AG04449 (cell line): ENCODE measurements at regions not wholly inside any gene's neighbourhood (a gene's known extent, or its start where the extent isn't known, plus 50 kb on each side); places are given as distances from the start of the nearest gene placed in this dataset.

ENCODE experiments used
- CTCF ChIA-PET: fragments of 350-600 bp; formaldehyde crosslinking; extraction: SDS; loops from one replicate; lab custom pipeline; 2021; ENCODE audit warnings: antibody characterized with exemption; lab: Yijun Ruan, JAX
- POLR2A ChIA-PET: fragments of 400-600, 350-600 bp; formaldehyde crosslinking; extraction: SDS; loops from one replicate; lab custom pipeline; 2020; ENCODE audit warnings: antibody characterized with exemption, inconsistent platforms; lab: Yijun Ruan, JAX
- DNase-seq: peaks from one replicate; pipeline ENCODE4 v3.0.0-alpha.2; 2010; ENCODE audit warnings: low read depth, low spot score
- H3K4me3 ChIP-seq: 2 replicates; pipeline ENCODE4 v1.5.1; 2011; ENCODE audit warnings: low read depth, mild to moderate bottlenecking, control low read depth, low read length
- TF ChIP-seq, protein P1 (sequence below): IDR thresholded peaks from one replicate; pipeline ENCODE4 v1.5.1; 2011; ENCODE audit warnings: mild to moderate bottlenecking, moderate library complexity, low read length, control low read depth, inconsistent platforms; ENCODE audit not compliant: insufficient read depth; ENCODE audit errors: missing control alignments

DNA sequence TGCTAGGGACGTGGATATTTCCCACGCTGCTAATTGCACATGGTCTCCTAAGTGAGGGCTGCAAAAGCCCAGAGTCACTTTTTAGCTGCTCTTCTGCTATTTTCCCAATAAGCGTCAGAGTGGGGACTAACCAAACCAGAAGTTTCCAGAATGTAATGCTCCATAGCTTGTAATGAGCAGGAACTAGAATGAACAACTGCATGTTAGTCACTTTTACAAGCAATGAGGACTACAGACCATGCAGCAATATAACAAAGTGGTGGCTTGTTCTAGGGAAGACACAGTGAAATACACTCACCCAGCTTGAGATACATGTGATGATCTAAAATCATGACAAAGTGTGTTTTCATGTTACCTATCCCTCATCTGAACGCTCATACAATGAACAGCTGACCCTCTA lies 314.1 kb upstream of the SGK1 start:
- H3K4me3 ChIP-seq = no peak overlapping the region
- DNase-seq = no peak
- TF ChIP-seq, protein P1, sequence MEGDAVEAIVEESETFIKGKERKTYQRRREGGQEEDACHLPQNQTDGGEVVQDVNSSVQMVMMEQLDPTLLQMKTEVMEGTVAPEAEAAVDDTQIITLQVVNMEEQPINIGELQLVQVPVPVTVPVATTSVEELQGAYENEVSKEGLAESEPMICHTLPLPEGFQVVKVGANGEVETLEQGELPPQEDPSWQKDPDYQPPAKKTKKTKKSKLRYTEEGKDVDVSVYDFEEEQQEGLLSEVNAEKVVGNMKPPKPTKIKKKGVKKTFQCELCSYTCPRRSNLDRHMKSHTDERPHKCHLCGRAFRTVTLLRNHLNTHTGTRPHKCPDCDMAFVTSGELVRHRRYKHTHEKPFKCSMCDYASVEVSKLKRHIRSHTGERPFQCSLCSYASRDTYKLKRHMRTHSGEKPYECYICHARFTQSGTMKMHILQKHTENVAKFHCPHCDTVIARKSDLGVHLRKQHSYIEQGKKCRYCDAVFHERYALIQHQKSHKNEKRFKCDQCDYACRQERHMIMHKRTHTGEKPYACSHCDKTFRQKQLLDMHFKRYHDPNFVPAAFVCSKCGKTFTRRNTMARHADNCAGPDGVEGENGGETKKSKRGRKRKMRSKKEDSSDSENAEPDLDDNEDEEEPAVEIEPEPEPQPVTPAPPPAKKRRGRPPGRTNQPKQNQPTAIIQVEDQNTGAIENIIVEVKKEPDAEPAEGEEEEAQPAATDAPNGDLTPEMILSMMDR = no peak
- POLR2A ChIA-PET = no interaction called here
- CTCF ChIA-PET = interaction anchor here (1.2 to 2.5 kb wide), 4 partner anchors 9 to 453 kb away, joined by 3 to 7 read pairs (median 4); no protein-coding TSS in a partner anchor

DNA sequence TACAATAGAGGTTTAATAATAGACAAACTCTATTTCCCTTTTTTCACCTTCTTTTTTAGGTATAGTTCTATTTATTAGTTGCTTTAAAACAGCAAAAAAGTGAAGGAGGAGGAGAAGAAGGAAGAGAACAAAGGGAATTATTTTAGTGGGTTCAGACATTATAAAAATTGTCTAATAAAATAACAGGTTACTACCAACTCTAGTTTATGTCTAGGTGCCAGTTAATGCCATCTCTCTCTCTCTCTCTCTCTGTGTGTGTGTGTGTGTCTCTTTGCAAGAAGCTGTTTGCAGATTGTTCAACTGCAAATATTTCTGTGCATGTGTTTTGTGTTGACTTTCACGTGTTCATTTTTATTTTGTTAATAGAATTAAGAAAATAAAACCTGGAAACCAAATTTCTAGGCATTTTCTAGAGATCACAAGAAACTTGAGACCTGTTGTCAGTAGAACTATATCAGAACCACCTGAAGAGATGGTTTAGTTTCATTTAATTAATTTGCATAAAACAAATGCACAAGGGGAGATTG lies 313.5 kb upstream of the SGK1 start:
- H3K4me3 ChIP-seq = no peak overlapping the region
- no peak for DNase-seq
- ChIA-PET POLR2A (no interaction called here), CTCF (interaction anchor here (1.2 to 1.7 kb wide), 3 partner anchors 9 to 251 kb away, joined by 3 to 7 read pairs (median 3); no protein-coding TSS in a partner anchor)
- TF ChIP-seq, protein P1 = no peak

DNA sequence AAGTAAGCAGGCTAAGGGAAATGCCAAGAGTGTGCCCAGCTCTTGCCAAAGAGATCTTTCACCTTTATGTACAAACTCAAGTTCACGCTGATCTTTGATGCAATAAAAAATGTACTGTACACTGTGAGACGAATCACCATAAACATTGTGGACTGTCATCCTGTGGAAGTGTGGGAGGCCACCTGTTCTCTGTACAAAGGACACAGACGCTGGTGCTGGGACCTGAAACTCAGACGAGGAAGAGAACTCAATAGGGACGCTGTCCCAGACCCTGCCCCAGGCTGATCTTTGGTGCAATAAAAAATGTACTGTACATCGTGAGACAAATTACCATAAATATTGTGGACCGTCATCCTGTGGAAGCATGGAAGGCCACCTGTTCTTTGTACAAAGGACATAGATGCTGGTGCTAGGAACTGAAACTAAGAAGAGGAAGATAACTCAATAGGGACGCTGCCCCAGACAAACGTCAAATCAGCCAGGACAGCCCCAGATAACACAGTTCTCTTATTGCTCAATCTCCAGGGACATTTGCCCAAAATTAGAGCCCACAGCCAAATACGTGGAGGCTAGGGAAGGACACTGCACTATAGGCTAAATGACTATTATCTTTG lies 312.7 kb upstream of the SGK1 start:
- POLR2A ChIA-PET = no interaction called here
- CTCF ChIA-PET = interaction anchor here (0.8 to 1.7 kb wide), 3 partner anchors 10 to 192 kb away, joined by 3 to 7 read pairs (median 4); no protein-coding TSS in a partner anchor
- no peak for DNase-seq
- no peak overlapping the region for H3K4me3 ChIP-seq
- TF ChIP-seq, protein P1 = no peak

DNA sequence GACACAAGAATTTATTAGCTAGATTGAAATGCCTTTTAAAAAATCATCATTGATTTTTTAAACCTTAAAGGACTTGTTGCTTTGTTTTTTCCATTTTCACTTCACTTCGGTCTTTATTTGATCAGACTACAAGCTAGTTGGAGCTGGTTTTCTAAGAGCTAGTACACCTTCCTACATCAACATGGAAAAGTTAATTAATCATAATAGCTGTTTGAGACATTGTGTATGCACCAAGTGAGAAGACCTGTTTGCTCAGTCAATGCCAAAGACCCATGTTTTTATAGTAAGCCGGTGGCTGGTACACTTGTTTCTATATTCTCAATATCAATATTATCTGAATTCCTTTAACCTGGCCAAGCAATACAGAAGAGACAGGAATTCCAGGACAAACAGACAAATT lies 310.2 kb upstream of the SGK1 start:
- TF ChIP-seq, protein P1 = no peak
- no peak for DNase-seq
- ChIA-PET POLR2A (no interaction called here), CTCF (interaction anchor here (0.7 to 3.2 kb wide), 5 partner anchors 13 to 451 kb away, joined by 3 to 21 read pairs (median 3); no protein-coding TSS in a partner anchor)
- H3K4me3 ChIP-seq = no peak overlapping the region

DNA sequence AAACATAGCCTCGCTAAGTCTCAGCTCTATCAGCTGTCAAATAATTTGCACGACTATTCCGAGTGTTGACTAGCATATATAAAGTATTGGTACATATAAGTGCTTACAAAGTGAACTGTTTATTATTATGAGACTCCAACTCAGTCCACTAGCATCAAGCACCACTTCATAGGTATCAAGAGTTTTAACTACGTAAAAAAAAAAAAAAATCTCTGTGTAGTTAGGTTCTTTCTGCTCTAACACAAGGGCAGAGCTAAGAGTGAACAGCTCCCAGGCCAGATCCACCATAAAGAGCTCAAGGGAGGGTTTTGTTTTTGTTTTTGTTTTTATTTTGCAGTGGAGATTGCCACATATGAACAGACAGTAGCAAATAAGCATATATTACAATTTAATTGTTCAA lies 309.8 kb upstream of the SGK1 start:
- TF ChIP-seq, protein P1 = no peak

DNA sequence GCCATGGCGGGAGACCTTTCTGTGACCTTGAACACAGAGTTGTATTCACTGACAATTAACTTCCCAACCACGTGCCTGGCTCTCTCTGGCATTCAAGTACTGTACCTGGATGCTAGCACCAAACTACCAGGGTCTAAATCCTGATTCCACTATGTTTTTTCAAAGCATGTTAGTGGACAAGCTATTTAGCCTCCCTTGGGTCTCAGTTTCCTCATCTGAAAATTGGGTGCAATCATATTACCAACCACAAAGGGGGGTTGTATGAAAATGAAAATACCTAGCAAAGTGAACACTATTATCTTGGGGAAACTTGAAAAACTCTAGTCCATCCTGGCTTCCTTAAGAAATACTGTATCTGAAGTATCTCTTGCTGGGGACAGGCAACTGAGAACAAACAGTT lies 308.7 kb upstream of the SGK1 start:
- H3K4me3 ChIP-seq = no peak overlapping the region
- CTCF ChIA-PET = interaction anchor here (3.2 kb wide), 1 partner anchor 14 kb away, joined by 21 read pairs; no protein-coding TSS in a partner anchor
- POLR2A ChIA-PET = no interaction called here
- TF ChIP-seq, protein P1 = no peak
- DNase-seq = no peak

More for the DNA sequence above, 309.8 kb upstream of the SGK1 start:
- no peak for DNase-seq
- POLR2A ChIA-PET = no interaction called here
- CTCF ChIA-PET = interaction anchor here (0.7 to 3.2 kb wide), 4 partner anchors 13 to 451 kb away, joined by 3 to 21 read pairs (median 3); no protein-coding TSS in a partner anchor
- no peak overlapping the region for H3K4me3 ChIP-seq
